Type B pancreatic cell (in vitro differentiated cells): ENCODE measurements at regions not wholly inside any gene's neighbourhood (a gene's known extent, or its start where the extent isn't known, plus 50 kb on each side); places are given as distances from the start of the nearest gene placed in this dataset.

Experiments
- DNase-seq: peaks from one replicate; pipeline ENCODE4 v3.0.0; 2021; ENCODE audit warnings: mixed read lengths; ENCODE audit not compliant: unreplicated experiment; ENCODE audit errors: extremely low spot score
- H3K27ac Mint-ChIP-seq: 2 replicates; pipeline ENCODE4 v1.8.0; 2021; ENCODE audit warnings: mild to moderate bottlenecking, mixed read lengths
- H3K27me3 Mint-ChIP-seq: 2 replicates; pipeline ENCODE4 v1.8.0; 2021; ENCODE audit warnings: mixed read lengths
- H3K36me3 Mint-ChIP-seq: 2 replicates; pipeline ENCODE4 v1.8.0; 2021; ENCODE audit warnings: mixed read lengths
- H3K4me1 Mint-ChIP-seq: one replicate; pipeline ENCODE4 v1.8.0; 2021; ENCODE audit warnings: mixed read lengths; ENCODE audit not compliant: unreplicated experiment
- H3K4me3 Mint-ChIP-seq: 2 replicates; pipeline ENCODE4 v1.8.0; 2021; ENCODE audit warnings: mild to moderate bottlenecking, mixed read lengths
- H3K9me3 Mint-ChIP-seq: 2 replicates; pipeline ENCODE4 v1.8.0; 2021; ENCODE audit warnings: mixed read lengths
- CTCF ChIP-seq: fragments of 200-600 bp; sonication (generic); conservative IDR thresholded peaks from 2 replicates; pipeline ENCODE4 v1.5.0; 2021; ENCODE audit warnings: antibody characterized with exemption, mild to moderate bottlenecking

DNA sequence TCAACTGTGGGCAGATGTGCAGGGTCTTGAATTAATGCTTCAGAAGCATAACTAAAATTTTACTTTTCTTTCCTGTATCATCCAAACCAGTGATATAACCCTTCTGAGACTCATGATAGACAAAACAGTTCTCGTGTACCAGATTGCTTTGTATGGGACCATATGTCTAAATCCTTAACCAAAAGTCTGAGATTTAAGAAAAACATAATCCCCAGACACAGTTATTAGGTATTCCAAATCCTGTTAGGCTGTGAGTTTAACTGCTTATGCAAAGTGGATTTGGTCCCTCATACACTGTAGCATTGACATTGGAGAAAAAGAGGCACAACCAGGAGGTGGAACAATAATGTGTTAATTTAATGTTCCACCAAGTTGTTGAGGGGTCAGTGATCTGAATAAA lies 235.0 kb downstream of the PMAIP1 start:
- Mint-ChIP-seq H3K4me1 (peaks cover 3% of the 10 kb centered on the region), H3K27ac (no peak overlapping the region), H3K9me3 (no peaks in the 10 kb centered on the region)

GRCh38 chr18:60130284-60130683 lies 230.5 kb downstream of the PMAIP1 start:
- TF ChIP-seq CTCF: no peak
- no peaks in the 10 kb centered on the region for H3K36me3 Mint-ChIP-seq
- no peaks in the 10 kb centered on the region for H3K27me3 Mint-ChIP-seq
- H3K27ac Mint-ChIP-seq: no peak overlapping the region
- H3K9me3 Mint-ChIP-seq: no peaks in the 10 kb centered on the region
- no peak overlapping the region for H3K4me3 Mint-ChIP-seq
- no peak for DNase-seq
- H3K4me1 Mint-ChIP-seq: peaks cover 3% of the 10 kb centered on the region

More for the DNA sequence above, 235.0 kb downstream of the PMAIP1 start:
- Mint-ChIP-seq H3K36me3 (no peaks in the 10 kb centered on the region), H3K4me3 (no peak overlapping the region), H3K27me3 (peaks cover 3% of the 10 kb centered on the region)
- TF ChIP-seq CTCF: no peak
- no peak for DNase-seq

- Mint-ChIP-seq H3K27ac (no peak overlapping the region), H3K4me1 (no peaks in the 10 kb centered on the region), H3K36me3 (no peaks in the 10 kb centered on the region), H3K4me3 (no peak overlapping the region), H3K9me3 (peaks cover 6% of the 10 kb centered on the region), H3K27me3 (no peaks in the 10 kb centered on the region)
- no peak for DNase-seq
- no peak for TF ChIP-seq CTCF
Observed at GRCh38 chr18:60123031-60123430, 223.2 kb downstream of the PMAIP1 start.

DNA sequence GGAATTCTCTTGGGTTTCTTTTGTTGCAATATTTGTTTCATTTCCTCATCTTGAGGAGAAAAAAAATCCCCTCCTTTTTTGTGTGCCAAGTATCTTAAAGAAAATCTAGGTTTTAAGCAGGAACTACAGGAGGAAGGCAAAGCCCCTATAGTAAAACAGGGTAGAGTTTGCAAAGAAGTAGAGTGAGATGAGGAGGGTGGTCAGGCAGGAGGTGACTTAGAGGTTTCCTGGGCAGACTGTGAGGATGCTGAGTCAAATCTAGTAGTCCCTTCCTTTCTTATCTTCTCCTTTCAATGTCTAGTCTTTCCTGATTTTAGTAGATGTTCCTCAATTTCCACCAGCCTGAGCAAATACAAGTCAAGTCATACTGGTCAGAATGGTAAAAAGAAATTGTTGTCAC lies 222.5 kb downstream of the PMAIP1 start:
- H3K27ac Mint-ChIP-seq: no peak overlapping the region
- H3K4me1 Mint-ChIP-seq: no peaks in the 10 kb centered on the region
- no peak for TF ChIP-seq CTCF
- H3K9me3 Mint-ChIP-seq: peaks cover 6% of the 10 kb centered on the region
- H3K4me3 Mint-ChIP-seq: no peak overlapping the region
- no peak for DNase-seq
- H3K36me3 Mint-ChIP-seq: no peaks in the 10 kb centered on the region
- no peaks in the 10 kb centered on the region for H3K27me3 Mint-ChIP-seq

GRCh38 chr18:60120231-60120750 lies 220.5 kb downstream of the PMAIP1 start:
- Mint-ChIP-seq H3K9me3 (peaks cover 6% of the 10 kb centered on the region), H3K27ac (no peak overlapping the region), H3K36me3 (no peaks in the 10 kb centered on the region), H3K27me3 (no peaks in the 10 kb centered on the region), H3K4me3 (no peak overlapping the region), H3K4me1 (no peaks in the 10 kb centered on the region)
- TF ChIP-seq CTCF: no peak
- no peak for DNase-seq

DNA sequence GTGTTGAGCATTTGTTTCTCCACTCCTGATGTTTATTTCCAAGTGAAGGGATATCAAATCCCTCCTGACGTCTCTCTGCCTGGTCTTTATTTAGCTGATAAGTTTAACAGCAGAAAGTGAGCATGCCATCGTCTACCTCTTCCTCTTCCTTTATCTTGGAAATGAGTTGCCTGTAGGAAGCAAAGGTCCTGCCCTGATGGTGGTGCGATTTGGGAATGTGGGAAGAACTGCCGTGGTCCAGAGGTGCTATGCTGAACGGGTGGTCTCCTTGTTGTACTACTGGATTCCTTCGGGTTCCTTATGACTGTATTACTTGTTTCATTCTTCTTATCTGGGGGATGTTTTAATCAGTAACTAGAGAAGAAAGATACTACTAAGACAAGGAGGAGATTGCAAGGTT lies 217.5 kb downstream of the PMAIP1 start:
- no peaks in the 10 kb centered on the region for H3K4me1 Mint-ChIP-seq
- no peak overlapping the region for H3K4me3 Mint-ChIP-seq
- no peak overlapping the region for H3K27ac Mint-ChIP-seq
- DNase-seq: no peak
- H3K36me3 Mint-ChIP-seq: no peaks in the 10 kb centered on the region
- H3K9me3 Mint-ChIP-seq: peaks cover 6% of the 10 kb centered on the region
- no peak for TF ChIP-seq CTCF
- H3K27me3 Mint-ChIP-seq: no peaks in the 10 kb centered on the region
